ENCODE measurements at regions not wholly inside any gene's neighbourhood (a gene's known extent, or its start where the extent isn't known, plus 50 kb on each side); places are given as distances from the start of the nearest gene placed in this dataset.

- TF ChIP-seq, protein P1, sequence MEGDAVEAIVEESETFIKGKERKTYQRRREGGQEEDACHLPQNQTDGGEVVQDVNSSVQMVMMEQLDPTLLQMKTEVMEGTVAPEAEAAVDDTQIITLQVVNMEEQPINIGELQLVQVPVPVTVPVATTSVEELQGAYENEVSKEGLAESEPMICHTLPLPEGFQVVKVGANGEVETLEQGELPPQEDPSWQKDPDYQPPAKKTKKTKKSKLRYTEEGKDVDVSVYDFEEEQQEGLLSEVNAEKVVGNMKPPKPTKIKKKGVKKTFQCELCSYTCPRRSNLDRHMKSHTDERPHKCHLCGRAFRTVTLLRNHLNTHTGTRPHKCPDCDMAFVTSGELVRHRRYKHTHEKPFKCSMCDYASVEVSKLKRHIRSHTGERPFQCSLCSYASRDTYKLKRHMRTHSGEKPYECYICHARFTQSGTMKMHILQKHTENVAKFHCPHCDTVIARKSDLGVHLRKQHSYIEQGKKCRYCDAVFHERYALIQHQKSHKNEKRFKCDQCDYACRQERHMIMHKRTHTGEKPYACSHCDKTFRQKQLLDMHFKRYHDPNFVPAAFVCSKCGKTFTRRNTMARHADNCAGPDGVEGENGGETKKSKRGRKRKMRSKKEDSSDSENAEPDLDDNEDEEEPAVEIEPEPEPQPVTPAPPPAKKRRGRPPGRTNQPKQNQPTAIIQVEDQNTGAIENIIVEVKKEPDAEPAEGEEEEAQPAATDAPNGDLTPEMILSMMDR (IDR thresholded peaks at IDR 0.05; ENCODE audit: poor library complexity, severe bottlenecking): no peak
- TF ChIP-seq POLR2AphosphoS5 (IDR thresholded peaks at IDR 0.05) (no peak), EZH2 (IDR thresholded peaks at IDR 0.05; ENCODE audit: borderline replicate concordance, insufficient read depth, low read length, poor library complexity, severe bottlenecking) (no peak)
Measured at GRCh38 chr2:67851016-67851415, 211.8 kb downstream of the C1D start.

Data from neural cell (in vitro differentiated cells).